GM18526 (cell line): ENCODE measurements at regions not wholly inside any gene's neighbourhood (a gene's known extent, or its start where the extent isn't known, plus 50 kb on each side); places are given as distances from the start of the nearest gene placed in this dataset.

Experiments
- POLR2A ChIP-seq: IDR thresholded peaks from 3 replicates; pipeline ENCODE4 v1.6.1; 2011; ENCODE audit not compliant: insufficient read length; ENCODE audit errors: extremely low read depth

DNA sequence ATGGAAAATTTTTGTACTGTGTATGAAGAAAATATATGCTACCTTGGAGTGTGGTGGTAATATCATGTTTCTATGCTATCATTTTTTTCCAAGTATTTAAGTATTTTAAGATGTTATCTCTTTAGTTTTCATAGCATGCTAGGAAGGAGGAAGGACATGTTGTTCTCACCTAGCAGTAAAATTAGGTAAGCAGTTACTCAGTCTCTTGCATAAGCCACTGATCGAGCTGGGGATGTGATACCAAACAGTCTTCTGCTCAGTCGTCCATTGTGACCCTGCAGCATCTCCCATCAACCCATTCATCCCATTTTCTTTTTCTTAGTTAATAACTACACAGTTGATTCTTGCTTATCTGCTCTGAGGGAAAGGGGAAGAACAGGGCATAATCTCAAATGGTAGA lies 130.6 kb downstream of the KLF5 start:
- TF ChIP-seq POLR2A, result no peak

- no peak for TF ChIP-seq POLR2A
Measured at GRCh38 chr13:73187106-73187505, 128.3 kb downstream of the KLF5 start.

- no peak for TF ChIP-seq POLR2A
Measured at GRCh38 chr13:73179650-73180274, 121.0 kb downstream of the KLF5 start.

GRCh38 chr13:73177916-73178565 lies 119.2 kb downstream of the KLF5 start:
- no peak for TF ChIP-seq POLR2A

GRCh38 chr13:73177017-73177416 lies 118.2 kb downstream of the KLF5 start:
- TF ChIP-seq POLR2A, result no peak

DNA sequence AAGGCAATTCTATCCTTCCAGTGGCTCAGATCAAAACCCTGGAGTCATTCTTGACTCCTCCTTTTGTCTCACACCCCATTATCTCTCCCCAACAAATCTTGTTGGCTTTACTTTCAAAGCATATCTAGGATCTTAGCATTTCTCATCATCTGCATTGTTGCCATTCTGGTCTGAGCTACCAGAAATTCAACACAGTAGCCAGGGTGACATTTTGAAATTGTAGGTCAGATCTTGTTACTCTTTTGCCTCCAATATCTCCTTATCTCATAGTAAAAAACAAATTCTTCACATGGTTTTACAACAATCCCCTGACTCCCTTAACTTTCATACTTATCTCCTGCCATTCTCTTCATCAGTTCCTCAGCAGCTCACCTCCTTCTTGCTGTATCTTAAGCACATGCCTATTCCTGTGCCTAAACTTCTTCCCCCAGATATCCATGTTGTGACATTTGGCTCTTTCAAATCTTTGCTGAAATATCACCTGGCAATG lies 115.8 kb downstream of the KLF5 start:
- no peak for TF ChIP-seq POLR2A

- no peak for TF ChIP-seq POLR2A
Measured at GRCh38 chr13:73173279-73173811, 114.5 kb downstream of the KLF5 start.

DNA sequence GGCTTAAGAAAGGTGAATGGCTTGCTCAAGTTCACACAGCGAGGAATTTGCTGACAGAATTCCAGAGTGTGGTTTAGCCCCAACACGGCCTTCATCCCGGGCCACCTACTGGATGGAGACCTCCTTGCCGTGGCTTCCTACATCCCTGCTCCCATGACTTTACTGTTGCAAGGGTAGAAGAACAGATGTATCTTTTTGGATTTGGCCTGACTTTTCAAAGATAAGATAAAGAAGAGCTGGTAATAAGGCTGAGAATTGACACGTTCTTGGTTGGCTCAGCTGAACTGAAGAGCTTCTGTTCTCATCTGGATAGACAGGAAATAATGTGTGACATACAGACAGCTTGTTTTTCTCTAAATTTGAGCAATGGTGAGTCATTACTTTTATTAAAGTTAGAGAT lies 113.1 kb downstream of the KLF5 start:
- no peak for TF ChIP-seq POLR2A

GRCh38 chr13:73171271-73171682 lies 112.5 kb downstream of the KLF5 start:
- TF ChIP-seq POLR2A, result no peak

DNA sequence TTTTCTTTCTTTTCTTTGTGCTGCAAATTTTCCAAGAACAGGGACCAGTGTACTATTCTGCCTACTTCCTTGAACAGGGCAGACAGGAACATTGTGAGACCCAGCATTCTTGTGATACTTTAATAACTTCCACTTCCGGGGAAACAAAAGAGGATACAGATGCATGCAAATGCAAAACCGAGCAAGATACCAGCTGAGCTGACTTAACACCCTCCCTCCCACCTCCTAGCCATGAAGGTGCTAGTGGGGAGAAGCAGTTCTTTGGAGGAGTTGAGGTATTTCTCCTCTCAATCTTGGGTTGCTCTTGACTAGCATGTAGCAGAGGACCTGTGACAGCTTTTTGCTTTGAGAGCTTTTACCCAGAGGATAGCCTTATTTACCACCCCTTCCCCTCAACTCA lies 111.2 kb downstream of the KLF5 start:
- no peak for TF ChIP-seq POLR2A

GRCh38 chr13:73168953-73169401 lies 110.2 kb downstream of the KLF5 start:
- TF ChIP-seq POLR2A, result no peak

DNA sequence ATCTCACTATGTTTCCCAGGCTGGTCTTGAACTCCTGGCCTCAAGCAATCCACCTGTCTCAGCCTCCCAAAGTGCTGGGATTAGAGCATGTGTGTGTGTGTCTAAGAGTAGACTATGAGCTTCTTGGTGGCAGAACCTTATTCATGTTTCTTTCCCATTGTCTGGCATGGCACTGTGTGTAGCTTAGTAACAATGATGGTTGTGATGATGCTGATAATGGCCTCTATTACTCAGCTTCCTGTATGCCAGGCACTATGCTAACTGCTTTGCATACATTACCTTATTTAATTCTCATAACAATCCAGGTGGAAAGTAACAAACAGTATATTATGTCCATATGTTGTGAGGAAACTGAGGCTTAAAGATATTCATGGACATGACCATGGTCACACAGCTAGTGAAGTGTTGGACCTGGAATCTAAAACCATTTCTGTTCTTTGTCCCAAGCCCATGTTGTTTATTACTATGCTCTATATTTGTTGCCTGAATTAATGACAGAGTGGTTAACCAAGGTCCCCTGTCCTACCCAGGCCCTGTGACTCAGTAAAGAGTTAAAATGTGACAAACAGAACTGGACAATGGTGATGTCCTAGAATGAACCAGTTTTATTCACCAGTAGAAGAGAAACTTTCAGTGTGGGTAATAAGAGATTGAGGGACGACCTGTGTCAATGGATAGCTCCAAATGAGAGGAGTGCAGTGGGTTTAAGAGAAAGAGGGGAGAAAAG lies 109.6 kb downstream of the KLF5 start:
- no peak for TF ChIP-seq POLR2A

- no peak for TF ChIP-seq POLR2A
Measured at GRCh38 chr13:73167028-73167820, 108.4 kb downstream of the KLF5 start.

DNA sequence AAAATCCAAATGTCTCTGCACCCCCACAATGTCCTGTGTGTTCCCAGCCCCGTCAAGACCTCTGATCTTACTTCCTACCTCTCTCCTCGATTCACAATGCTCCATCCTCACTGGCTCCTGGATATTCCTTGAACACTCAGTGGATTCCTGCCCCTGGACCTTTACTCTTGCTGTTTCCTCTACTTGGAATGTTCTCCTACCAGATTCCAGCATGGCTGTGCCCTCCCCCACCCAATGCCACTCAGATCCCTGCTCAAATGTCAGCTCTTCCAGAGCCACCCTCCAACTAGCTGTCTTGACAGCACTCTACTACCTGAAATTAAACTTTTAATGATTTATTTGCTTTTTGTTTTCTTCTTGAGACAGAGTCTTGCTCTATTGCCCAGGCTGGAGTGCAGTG lies 107.4 kb downstream of the KLF5 start:
- TF ChIP-seq POLR2A, result no peak

GRCh38 chr13:73162912-73163911 lies 104.4 kb downstream of the KLF5 start:
- no peak for TF ChIP-seq POLR2A
